ENCODE measurements at regions not wholly inside any gene's neighbourhood (a gene's known extent, or its start where the extent isn't known, plus 50 kb on each side); places are given as distances from the start of the nearest gene placed in this dataset.

DNA sequence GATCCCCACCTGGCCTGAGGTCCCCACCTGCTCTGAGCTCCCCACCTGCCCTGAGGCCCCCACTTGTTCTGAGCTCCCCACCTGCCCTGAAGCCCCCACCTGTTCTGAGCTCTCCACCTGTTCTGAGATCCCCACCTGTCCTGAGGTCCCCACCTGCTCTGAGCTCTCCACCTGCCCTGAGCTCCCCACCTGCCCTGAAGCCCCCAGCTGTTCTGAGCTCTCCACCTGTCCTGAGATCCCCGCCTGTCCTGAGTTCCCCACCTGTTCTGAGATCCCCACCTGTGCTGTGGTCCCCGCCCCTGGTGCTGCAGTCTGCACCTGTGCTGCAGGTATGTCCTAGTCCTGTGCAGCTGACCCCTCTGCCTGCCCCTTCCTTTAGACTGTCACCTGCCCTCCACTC, 561.6 kb downstream of the TCERG1L start:
- no CpG with 5 or more reads among the region's 2 CpGs for WGBS (ENCODE audit: extremely low coverage, insufficient read length, low lambda C conversion rate)
- H3K4me1 ChIP-seq (ENCODE audit: insufficient read depth, low read length) = no peaks in the 10 kb centered on the region; the same call in 1 of the 2 replicates
- no peaks in the 10 kb centered on the region for H3K79me1 ChIP-seq (ENCODE audit: insufficient read depth, low read depth, low read length, poor library complexity, severe bottlenecking)
- H3T11ph ChIP-seq (ENCODE audit: low read length) = no peak overlapping the region
- no peak overlapping the region for H3K27ac ChIP-seq (ENCODE audit: insufficient read length, low read depth, low read length)
- Mint-ChIP-seq H3K36me3 (ENCODE audit: insufficient read depth in 1 of 3, low read depth in 3 of 3) (no peaks in the 10 kb centered on the region), H3K4me1 (peaks cover 19 to 30% of the 10 kb centered on the region in 2 experiments), H3K27me3 (ENCODE audit: low read depth) (peaks cover 4% of the 10 kb centered on the region), H3K4me3 (no peak overlapping the region), H3K9me3 (peaks cover 3 to 4% of the 10 kb centered on the region in 2 experiments; a peak in 2 of 5 replicates), H3K27ac (no peak overlapping the region)
- H4K8ac ChIP-seq (replicated peaks; ENCODE audit: insufficient read length, low read depth, low read length) = no peak overlapping the region
- no peaks in the 10 kb centered on the region for H3K9me3 ChIP-seq (ENCODE audit: control insufficient read depth, low read depth, low read length)
- no peak overlapping the region for H2BK20ac ChIP-seq (ENCODE audit: low read depth, low read length, poor library complexity, severe bottlenecking)
- peak; percentile 14 for DNase-seq
- no peak overlapping the region for H3K4me2 ChIP-seq (ENCODE audit: insufficient read depth, insufficient read length, low read length)
- no peak overlapping the region for H3K18ac ChIP-seq (ENCODE audit: insufficient read length, low read depth, low read length)
- H2BK5ac ChIP-seq (ENCODE audit: insufficient read length, low read length) = no peak overlapping the region
- H4K91ac ChIP-seq (ENCODE audit: insufficient read length, low read depth, low read length) = no peak overlapping the region
- H2BK15ac ChIP-seq (ENCODE audit: low read depth, low read length) = no peak overlapping the region
- peaks cover 4% of the 10 kb centered on the region for H3K23me2 ChIP-seq (ENCODE audit: insufficient read length, low read depth, low read length, poor library complexity, severe bottlenecking)
- H3K79me2 ChIP-seq (ENCODE audit: insufficient read depth, low read length) = no peaks in the 10 kb centered on the region
- no peak overlapping the region for H2AK5ac ChIP-seq (ENCODE audit: insufficient read length, low read length)
- H3K56ac ChIP-seq (ENCODE audit: insufficient read length, low read depth, low read length) = no peak overlapping the region
- H3K14ac ChIP-seq (ENCODE audit: insufficient read depth, low read length) = no peak overlapping the region
- H3K27me3 ChIP-seq (ENCODE audit: insufficient read depth, low read length) = no peaks in the 10 kb centered on the region
- no peak overlapping the region for H3K23ac ChIP-seq (ENCODE audit: insufficient read length, low read depth, low read length)
- no peak overlapping the region for H2BK12ac ChIP-seq (ENCODE audit: insufficient read length, low read depth, low read length)
- H2BK120ac ChIP-seq (ENCODE audit: low read depth, low read length, poor library complexity, severe bottlenecking) = no peak overlapping the region
- TF ChIP-seq, protein P1, sequence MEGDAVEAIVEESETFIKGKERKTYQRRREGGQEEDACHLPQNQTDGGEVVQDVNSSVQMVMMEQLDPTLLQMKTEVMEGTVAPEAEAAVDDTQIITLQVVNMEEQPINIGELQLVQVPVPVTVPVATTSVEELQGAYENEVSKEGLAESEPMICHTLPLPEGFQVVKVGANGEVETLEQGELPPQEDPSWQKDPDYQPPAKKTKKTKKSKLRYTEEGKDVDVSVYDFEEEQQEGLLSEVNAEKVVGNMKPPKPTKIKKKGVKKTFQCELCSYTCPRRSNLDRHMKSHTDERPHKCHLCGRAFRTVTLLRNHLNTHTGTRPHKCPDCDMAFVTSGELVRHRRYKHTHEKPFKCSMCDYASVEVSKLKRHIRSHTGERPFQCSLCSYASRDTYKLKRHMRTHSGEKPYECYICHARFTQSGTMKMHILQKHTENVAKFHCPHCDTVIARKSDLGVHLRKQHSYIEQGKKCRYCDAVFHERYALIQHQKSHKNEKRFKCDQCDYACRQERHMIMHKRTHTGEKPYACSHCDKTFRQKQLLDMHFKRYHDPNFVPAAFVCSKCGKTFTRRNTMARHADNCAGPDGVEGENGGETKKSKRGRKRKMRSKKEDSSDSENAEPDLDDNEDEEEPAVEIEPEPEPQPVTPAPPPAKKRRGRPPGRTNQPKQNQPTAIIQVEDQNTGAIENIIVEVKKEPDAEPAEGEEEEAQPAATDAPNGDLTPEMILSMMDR (conservative IDR thresholded peaks at IDR 0.05) = no peak
- no peaks in the 10 kb centered on the region for H4K20me1 ChIP-seq (ENCODE audit: control insufficient read depth, insufficient read depth, insufficient read length)
- H3K9ac ChIP-seq (ENCODE audit: extremely low read depth, insufficient read length, low read length) = no peak overlapping the region
- H3K4ac ChIP-seq (ENCODE audit: low read depth, low read length) = no peak overlapping the region
- no peak overlapping the region for H4K5ac ChIP-seq (ENCODE audit: insufficient read length, low read depth, low read length)
- no peak overlapping the region for H2AFZ ChIP-seq (ENCODE audit: low read length)

All from H9 (cell line).